ENCODE measurements at regions not wholly inside any gene's neighbourhood (a gene's known extent, or its start where the extent isn't known, plus 50 kb on each side); places are given as distances from the start of the nearest gene placed in this dataset.
"Not testable (repeated sequence)": the region's sequence is repeated elsewhere in the genome, so short reads cannot be mapped to it uniquely, and the experiment has no call there.

GRCh38 chrX:113988315-113988935, 595.5 kb upstream of the HTR2C start:
- not testable (repeated sequence) for H3K4me1 ChIP-seq (ENCODE audit: low read length); H3K36me3 ChIP-seq (ENCODE audit: insufficient read depth, low read length); H3K4me3 ChIP-seq (ENCODE audit: low read length); H3K9me3 ChIP-seq (ENCODE audit: low read length); DNase-seq; H3K9ac ChIP-seq (ENCODE audit: low read length); H2AFZ ChIP-seq (ENCODE audit: low read length); H3K4me2 ChIP-seq (ENCODE audit: low read depth, low read length, poor library complexity, severe bottlenecking); H3K27ac ChIP-seq (ENCODE audit: low read length); H4K20me1 ChIP-seq (ENCODE audit: insufficient read depth, low read depth, low read length); H3K79me2 ChIP-seq (ENCODE audit: low read length); H3K9me2 ChIP-seq (replicated peaks; ENCODE audit: insufficient read depth, low read length); H3K27me3 ChIP-seq (ENCODE audit: low read length)

GRCh38 chrX:113986427-113986826, 597.5 kb upstream of the HTR2C start:
- Histone ChIP-seq H3K4me3 (ENCODE audit: low read length) (no peak overlapping the region), H3K27me3 (ENCODE audit: low read length) (no peaks in the 10 kb centered on the region), H3K4me1 (ENCODE audit: low read length) (peaks cover 10% of the 10 kb centered on the region), H3K27ac (ENCODE audit: low read length) (no peak overlapping the region), H2AFZ (ENCODE audit: low read length) (no peak overlapping the region), H3K9me2 (replicated peaks; ENCODE audit: insufficient read depth, low read length) (no peaks in the 10 kb centered on the region), H3K4me2 (ENCODE audit: low read depth, low read length, poor library complexity, severe bottlenecking) (no peak overlapping the region), H3K9ac (ENCODE audit: low read length) (no peak overlapping the region), H3K36me3 (ENCODE audit: insufficient read depth, low read length) (no peaks in the 10 kb centered on the region), H3K9me3 (ENCODE audit: low read length) (no peaks in the 10 kb centered on the region), H3K79me2 (ENCODE audit: low read length) (no peaks in the 10 kb centered on the region), H4K20me1 (ENCODE audit: insufficient read depth, low read depth, low read length) (no peaks in the 10 kb centered on the region)
- DNase-seq: no peak

- H3K27ac ChIP-seq (ENCODE audit: low read length): no peak overlapping the region
- H3K27me3 ChIP-seq (ENCODE audit: low read length): no peaks in the 10 kb centered on the region
- no peak overlapping the region for H3K4me3 ChIP-seq (ENCODE audit: low read length)
Measured at GRCh38 chrX:113982766-113983165, 601.1 kb upstream of the HTR2C start.

GRCh38 chrX:113980953-113981352, 602.9 kb upstream of the HTR2C start:
- DNase-seq: peak; percentile 73
- H4K20me1 ChIP-seq (ENCODE audit: insufficient read depth, low read depth, low read length): no peaks in the 10 kb centered on the region

More at GRCh38 chrX:113982766-113983165, 601.1 kb upstream of the HTR2C start:
- DNase-seq: no peak
- Histone ChIP-seq H3K4me2 (ENCODE audit: low read depth, low read length, poor library complexity, severe bottlenecking) (no peak overlapping the region), H3K4me1 (ENCODE audit: low read length) (peaks cover 13% of the 10 kb centered on the region), H3K9ac (ENCODE audit: low read length) (no peak overlapping the region), H3K9me2 (replicated peaks; ENCODE audit: insufficient read depth, low read length) (no peaks in the 10 kb centered on the region), H3K79me2 (ENCODE audit: low read length) (no peaks in the 10 kb centered on the region), H4K20me1 (ENCODE audit: insufficient read depth, low read depth, low read length) (no peaks in the 10 kb centered on the region), H3K9me3 (ENCODE audit: low read length) (no peaks in the 10 kb centered on the region), H2AFZ (ENCODE audit: low read length) (no peak overlapping the region), H3K36me3 (ENCODE audit: insufficient read depth, low read length) (no peaks in the 10 kb centered on the region)

GRCh38 chrX:113977887-113978286, 606.0 kb upstream of the HTR2C start:
- H3K27ac ChIP-seq (ENCODE audit: low read length): no peak overlapping the region
- no peaks in the 10 kb centered on the region for H3K79me2 ChIP-seq (ENCODE audit: low read length)
- H2AFZ ChIP-seq (ENCODE audit: low read length): no peak overlapping the region
- H3K36me3 ChIP-seq (ENCODE audit: insufficient read depth, low read length): no peaks in the 10 kb centered on the region
- DNase-seq: no peak
- H3K4me3 ChIP-seq (ENCODE audit: low read length): no peak overlapping the region
- no peak overlapping the region for H3K9ac ChIP-seq (ENCODE audit: low read length)
- no peaks in the 10 kb centered on the region for H3K9me2 ChIP-seq (replicated peaks; ENCODE audit: insufficient read depth, low read length)
- peaks cover 13% of the 10 kb centered on the region for H3K4me1 ChIP-seq (ENCODE audit: low read length)
- no peaks in the 10 kb centered on the region for H3K9me3 ChIP-seq (ENCODE audit: low read length)
- no peak overlapping the region for H3K4me2 ChIP-seq (ENCODE audit: low read depth, low read length, poor library complexity, severe bottlenecking)
- no peaks in the 10 kb centered on the region for H4K20me1 ChIP-seq (ENCODE audit: insufficient read depth, low read depth, low read length)
- no peaks in the 10 kb centered on the region for H3K27me3 ChIP-seq (ENCODE audit: low read length)

More at GRCh38 chrX:113980953-113981352, 602.9 kb upstream of the HTR2C start:
- no peak overlapping the region for H3K4me3 ChIP-seq (ENCODE audit: low read length)
- H3K36me3 ChIP-seq (ENCODE audit: insufficient read depth, low read length): no peaks in the 10 kb centered on the region
- peaks cover 13% of the 10 kb centered on the region for H3K4me1 ChIP-seq (ENCODE audit: low read length)
- H3K9me3 ChIP-seq (ENCODE audit: low read length): no peaks in the 10 kb centered on the region
- H3K27me3 ChIP-seq (ENCODE audit: low read length): no peaks in the 10 kb centered on the region
- H3K9ac ChIP-seq (ENCODE audit: low read length): no peak overlapping the region
- no peak overlapping the region for H2AFZ ChIP-seq (ENCODE audit: low read length)
- H3K27ac ChIP-seq (ENCODE audit: low read length): no peak overlapping the region
- H3K79me2 ChIP-seq (ENCODE audit: low read length): no peaks in the 10 kb centered on the region
- H3K9me2 ChIP-seq (replicated peaks; ENCODE audit: insufficient read depth, low read length): no peaks in the 10 kb centered on the region
- no peak overlapping the region for H3K4me2 ChIP-seq (ENCODE audit: low read depth, low read length, poor library complexity, severe bottlenecking)

- Histone ChIP-seq H3K4me1 (ENCODE audit: low read length) (peaks cover 2% of the 10 kb centered on the region), H3K36me3 (ENCODE audit: insufficient read depth, low read length) (no peaks in the 10 kb centered on the region), H3K27ac (ENCODE audit: low read length) (no peak overlapping the region), H3K4me3 (ENCODE audit: low read length) (no peak overlapping the region), H4K20me1 (ENCODE audit: insufficient read depth, low read depth, low read length) (no peaks in the 10 kb centered on the region), H3K9me3 (ENCODE audit: low read length) (no peaks in the 10 kb centered on the region), H3K79me2 (ENCODE audit: low read length) (no peaks in the 10 kb centered on the region), H3K4me2 (ENCODE audit: low read depth, low read length, poor library complexity, severe bottlenecking) (no peak overlapping the region), H2AFZ (ENCODE audit: low read length) (no peak overlapping the region), H3K9ac (ENCODE audit: low read length) (no peak overlapping the region), H3K9me2 (replicated peaks; ENCODE audit: insufficient read depth, low read length) (no peaks in the 10 kb centered on the region), H3K27me3 (ENCODE audit: low read length) (no peaks in the 10 kb centered on the region)
- no peak for DNase-seq
Measured at GRCh38 chrX:113975441-113975840, 608.4 kb upstream of the HTR2C start.

- no peak overlapping the region for H3K27ac ChIP-seq (ENCODE audit: low read length)
- H3K79me2 ChIP-seq (ENCODE audit: low read length): no peaks in the 10 kb centered on the region
- H2AFZ ChIP-seq (ENCODE audit: low read length): no peak overlapping the region
- no peaks in the 10 kb centered on the region for H3K4me1 ChIP-seq (ENCODE audit: low read length)
- no peaks in the 10 kb centered on the region for H3K36me3 ChIP-seq (ENCODE audit: insufficient read depth, low read length)
- no peak overlapping the region for H3K9ac ChIP-seq (ENCODE audit: low read length)
- H3K27me3 ChIP-seq (ENCODE audit: low read length): no peaks in the 10 kb centered on the region
- no peak overlapping the region for H3K4me2 ChIP-seq (ENCODE audit: low read depth, low read length, poor library complexity, severe bottlenecking)
- no peaks in the 10 kb centered on the region for H3K9me2 ChIP-seq (replicated peaks; ENCODE audit: insufficient read depth, low read length)
- no peak for DNase-seq
- H3K9me3 ChIP-seq (ENCODE audit: low read length): no peaks in the 10 kb centered on the region
- H4K20me1 ChIP-seq (ENCODE audit: insufficient read depth, low read depth, low read length): no peaks in the 10 kb centered on the region
- H3K4me3 ChIP-seq (ENCODE audit: low read length): no peak overlapping the region
Measured at GRCh38 chrX:113974881-113975280, 609.0 kb upstream of the HTR2C start.

GRCh38 chrX:113973706-113974105, 610.2 kb upstream of the HTR2C start:
- no peak overlapping the region for H3K4me2 ChIP-seq (ENCODE audit: low read depth, low read length, poor library complexity, severe bottlenecking)
- no peak overlapping the region for H3K4me3 ChIP-seq (ENCODE audit: low read length)
- H3K9me3 ChIP-seq (ENCODE audit: low read length): no peaks in the 10 kb centered on the region
- H3K79me2 ChIP-seq (ENCODE audit: low read length): no peaks in the 10 kb centered on the region
- no peaks in the 10 kb centered on the region for H3K9me2 ChIP-seq (replicated peaks; ENCODE audit: insufficient read depth, low read length)
- DNase-seq: no peak
- H3K36me3 ChIP-seq (ENCODE audit: insufficient read depth, low read length): no peaks in the 10 kb centered on the region
- H3K4me1 ChIP-seq (ENCODE audit: low read length): no peaks in the 10 kb centered on the region
- H3K27ac ChIP-seq (ENCODE audit: low read length): no peak overlapping the region
- no peak overlapping the region for H2AFZ ChIP-seq (ENCODE audit: low read length)
- no peaks in the 10 kb centered on the region for H4K20me1 ChIP-seq (ENCODE audit: insufficient read depth, low read depth, low read length)
- H3K27me3 ChIP-seq (ENCODE audit: low read length): no peaks in the 10 kb centered on the region
- H3K9ac ChIP-seq (ENCODE audit: low read length): no peak overlapping the region
